ENCODE measurements at regions not wholly inside any gene's neighbourhood (a gene's known extent, or its start where the extent isn't known, plus 50 kb on each side); places are given as distances from the start of the nearest gene placed in this dataset.

- Mint-ChIP-seq H3K27ac (peak overlapping the region; percentile 61 to 76), H3K9me3 (peaks cover 5% of the 10 kb centered on the region), H3K4me3 (peak overlapping the region; percentile 68), H3K4me1 (ENCODE audit: low read depth in 2 of 2) (peaks cover 19 to 26% of the 10 kb centered on the region in 2 donors), H3K27me3 (no peaks in the 10 kb centered on the region), H3K36me3 (peaks cover 5% of the 10 kb centered on the region)
- ATAC-seq (peak; percentile 84 to 88), DNase-seq (ENCODE audit: low spot score) (no peak)
These were observed 347.9 kb downstream of the BCAT1 start for GRCh38 chr12:24600996-24601395.

DNA sequence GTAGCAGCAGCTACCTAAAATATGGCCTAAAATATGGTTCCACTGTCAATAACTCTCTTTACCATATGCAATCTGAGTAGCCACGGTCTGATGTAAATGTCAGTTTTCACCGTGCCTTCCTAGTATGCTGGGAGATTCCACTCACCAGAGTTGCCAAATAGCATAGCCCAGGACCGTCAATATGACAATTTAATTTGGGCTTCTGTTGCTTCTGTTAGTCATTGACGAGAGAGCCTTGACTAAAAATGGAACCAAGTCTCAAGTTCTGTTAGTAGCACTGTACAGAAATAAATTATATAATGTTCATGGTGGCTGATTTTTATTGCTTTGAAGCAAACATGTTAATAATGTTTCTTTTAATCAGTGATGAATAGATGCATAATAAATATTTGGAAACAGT, 348.4 kb downstream of the BCAT1 start:
- H3K27me3 Mint-ChIP-seq = no peaks in the 10 kb centered on the region
- ATAC-seq = peak; percentile 78 to 88
- H3K9me3 Mint-ChIP-seq = peaks cover 4% of the 10 kb centered on the region
- peaks cover 4% of the 10 kb centered on the region for H3K36me3 Mint-ChIP-seq
- peaks cover 18 to 23% of the 10 kb centered on the region in 2 donors for H3K4me1 Mint-ChIP-seq (ENCODE audit: low read depth in 2 of 2)
- no peak for DNase-seq (ENCODE audit: low spot score)
- peak overlapping the region; percentile 68 for H3K4me3 Mint-ChIP-seq
- H3K27ac Mint-ChIP-seq = peak overlapping the region; percentile 61 to 76

DNA sequence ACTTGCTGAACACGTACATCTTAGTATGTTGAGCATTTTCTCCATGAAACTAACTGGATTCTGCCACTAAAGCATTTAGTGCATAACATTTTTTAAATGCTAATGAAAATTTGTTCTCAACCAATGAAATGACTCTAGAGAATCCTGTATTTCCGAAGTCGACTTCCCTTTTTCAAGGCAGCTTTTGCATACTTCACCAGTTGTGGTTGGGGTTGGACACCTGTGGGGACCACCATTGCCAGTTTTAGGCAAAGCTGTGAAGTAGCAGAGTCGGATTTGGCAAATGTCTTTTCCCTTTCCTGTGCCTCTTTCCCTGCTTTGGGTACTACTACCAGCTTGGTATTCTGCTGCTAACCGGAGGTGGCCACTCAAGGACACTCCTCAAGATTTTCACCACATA, 349.2 kb downstream of the BCAT1 start:
- Mint-ChIP-seq H3K4me1 (ENCODE audit: low read depth in 2 of 2) (peaks cover 14 to 20% of the 10 kb centered on the region in 2 donors), H3K27me3 (peaks cover under 1 to 1% of the 10 kb centered on the region in 2 donors), H3K36me3 (no peaks in the 10 kb centered on the region), H3K4me3 (peak overlapping the region; percentile 30), H3K27ac (peak overlapping the region; percentile 61 to 76), H3K9me3 (no peaks in the 10 kb centered on the region)
- DNase-seq (ENCODE audit: low spot score) = no peak
- ATAC-seq = no peak

- ATAC-seq (no peak), DNase-seq (ENCODE audit: low spot score) (no peak)
- Mint-ChIP-seq H3K4me1 (ENCODE audit: low read depth in 2 of 2) (peaks cover 14 to 20% of the 10 kb centered on the region in 2 donors), H3K4me3 (no peak overlapping the region), H3K27ac (no peak overlapping the region), H3K27me3 (peaks cover 6 to 11% of the 10 kb centered on the region in 2 donors), H3K9me3 (no peaks in the 10 kb centered on the region), H3K36me3 (no peaks in the 10 kb centered on the region)
These were observed 351.3 kb downstream of the BCAT1 start for GRCh38 chr12:24597580-24597979.

DNA sequence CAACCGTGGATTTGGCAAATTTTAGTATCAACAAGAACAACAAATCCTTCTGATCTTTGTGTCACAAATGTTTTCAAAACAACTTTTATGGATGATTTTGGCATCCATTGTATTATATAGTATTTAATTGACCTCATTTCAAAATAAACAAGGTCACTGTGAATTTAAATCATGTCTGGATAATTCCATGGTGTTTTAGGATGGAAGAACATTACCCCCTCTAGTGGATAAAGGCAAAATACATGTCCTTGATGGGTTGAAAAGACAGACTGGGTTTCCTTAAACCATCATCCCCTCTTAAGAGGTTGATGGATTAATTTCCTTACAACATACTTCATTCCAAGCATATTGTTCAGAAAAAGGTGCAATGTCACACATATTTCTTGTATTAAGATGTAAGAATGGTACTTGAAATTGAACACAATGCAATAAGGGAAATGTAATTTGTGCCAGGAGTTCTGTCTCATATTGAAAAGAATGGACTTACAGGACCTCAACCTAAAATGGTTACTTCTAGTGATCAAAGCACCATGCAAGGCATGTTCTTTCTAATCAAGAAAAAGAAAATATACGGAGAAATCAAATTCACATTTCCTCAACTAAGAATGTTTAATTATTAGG, 352.0 kb downstream of the BCAT1 start:
- ATAC-seq (no peak), DNase-seq (ENCODE audit: low spot score) (no peak)
- Mint-ChIP-seq H3K4me1 (ENCODE audit: low read depth in 2 of 2) (peaks cover 14 to 20% of the 10 kb centered on the region in 2 donors), H3K9me3 (no peaks in the 10 kb centered on the region), H3K36me3 (no peaks in the 10 kb centered on the region), H3K4me3 (no peak overlapping the region), H3K27ac (no peak overlapping the region), H3K27me3 (peaks cover 6 to 13% of the 10 kb centered on the region in 2 donors)

DNA sequence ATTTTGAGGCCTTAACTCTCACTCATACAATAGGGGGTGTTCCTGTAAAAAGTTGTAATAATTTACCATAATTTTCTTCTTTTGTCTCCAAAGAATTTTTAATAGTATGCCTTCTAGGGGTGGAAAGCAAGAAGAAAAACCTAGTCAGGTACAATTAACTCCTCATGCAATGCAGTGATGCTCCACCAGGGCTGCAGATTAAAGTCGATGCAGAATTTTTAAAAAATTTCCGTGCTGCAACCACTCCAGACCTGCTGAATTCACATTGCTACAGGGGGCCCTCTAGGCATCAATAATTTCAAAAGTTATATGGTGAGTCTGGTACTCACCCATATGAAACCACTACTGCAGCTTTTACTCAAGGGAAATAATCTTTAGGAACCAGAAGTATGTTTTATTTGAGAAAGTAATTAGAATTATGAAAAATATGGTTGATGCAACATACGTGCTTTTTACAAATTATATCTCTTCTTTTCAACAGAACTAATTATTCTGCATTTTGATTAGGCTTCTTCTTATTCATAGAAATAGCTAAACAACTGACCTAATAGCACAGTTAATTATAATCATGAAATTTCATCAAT, 353.2 kb downstream of the BCAT1 start:
- Mint-ChIP-seq H3K27ac (no peak overlapping the region), H3K9me3 (no peaks in the 10 kb centered on the region), H3K36me3 (no peaks in the 10 kb centered on the region), H3K27me3 (peaks cover 6 to 20% of the 10 kb centered on the region in 2 donors), H3K4me3 (no peak overlapping the region), H3K4me1 (ENCODE audit: low read depth in 2 of 2) (peaks cover 10 to 16% of the 10 kb centered on the region in 2 donors)
- DNase-seq (ENCODE audit: low spot score) = no peak
- peak in 1 of 2 donors; percentile 34 for ATAC-seq

DNA sequence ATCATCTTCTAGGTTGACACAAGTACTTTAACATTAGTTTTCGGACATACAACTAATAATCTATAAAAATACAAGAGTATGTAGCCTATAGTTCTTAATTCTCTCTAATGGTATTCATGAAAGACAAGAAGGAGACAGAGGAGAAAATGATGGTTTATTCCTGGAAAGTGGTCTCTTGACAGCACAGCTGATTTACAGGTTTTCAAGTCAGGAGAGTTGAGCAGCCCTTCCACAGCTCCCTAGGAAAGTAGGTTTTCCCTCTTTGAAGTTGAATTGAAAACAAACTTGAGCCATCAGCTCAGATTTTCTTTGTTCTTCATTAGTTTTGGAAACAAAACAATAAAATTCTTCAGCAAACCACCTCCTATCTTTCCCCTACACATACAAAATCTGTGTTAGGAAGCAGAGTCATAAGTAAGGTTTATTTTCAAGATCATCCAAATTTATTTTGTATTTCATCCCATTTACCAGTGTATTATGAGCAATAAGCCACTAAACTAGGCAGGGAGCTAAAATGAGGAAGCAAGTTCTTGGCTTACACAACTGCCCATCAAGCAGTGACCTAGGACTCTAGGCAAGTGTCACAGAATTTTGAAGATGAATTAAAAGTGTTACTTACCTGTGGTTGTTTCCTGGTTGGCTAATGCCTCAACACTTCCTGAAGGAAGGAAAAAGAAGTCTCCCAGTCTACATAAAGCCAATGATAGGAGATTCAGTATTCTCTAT, 357.0 kb downstream of the BCAT1 start:
- no peak for ATAC-seq
- Mint-ChIP-seq H3K4me3 (no peak overlapping the region), H3K9me3 (no peaks in the 10 kb centered on the region), H3K27ac (no peak overlapping the region), H3K36me3 (no peaks in the 10 kb centered on the region), H3K4me1 (ENCODE audit: low read depth in 2 of 2) (peaks cover 0 to 4% of the 10 kb centered on the region in 2 donors), H3K27me3 (peaks cover 6 to 20% of the 10 kb centered on the region in 2 donors)
- DNase-seq (ENCODE audit: low spot score) = no peak

DNA sequence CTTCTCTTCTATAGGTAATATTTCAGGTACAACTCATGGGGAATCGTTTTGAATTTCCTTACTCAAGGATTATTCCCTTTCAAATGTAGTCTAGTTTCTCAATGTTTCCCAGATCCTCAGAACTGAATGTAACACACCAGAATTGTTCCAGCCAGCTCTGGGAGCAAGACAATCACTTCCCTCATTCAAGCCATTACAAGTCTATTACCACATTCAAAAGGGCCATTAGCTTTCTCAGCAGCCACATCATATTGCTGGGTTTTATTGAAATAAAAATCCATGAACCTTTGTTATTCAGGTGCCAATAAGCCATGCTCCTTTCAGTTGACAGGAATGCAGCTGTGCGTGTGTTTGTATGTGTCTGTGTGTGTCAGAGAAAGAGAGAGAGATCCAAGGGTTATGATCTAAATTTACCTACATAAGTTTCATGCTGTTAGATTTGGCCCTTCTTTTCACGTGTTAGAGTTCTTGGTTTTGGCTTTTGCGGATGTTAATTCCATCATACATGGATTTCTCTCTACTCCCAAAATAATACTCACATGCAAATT, 357.7 kb downstream of the BCAT1 start:
- H3K27ac Mint-ChIP-seq = no peak overlapping the region
- H3K9me3 Mint-ChIP-seq = no peaks in the 10 kb centered on the region
- H3K36me3 Mint-ChIP-seq = no peaks in the 10 kb centered on the region
- ATAC-seq (no peak), DNase-seq (ENCODE audit: low spot score) (no peak)
- peaks cover 6 to 20% of the 10 kb centered on the region in 2 donors for H3K27me3 Mint-ChIP-seq
- no peaks in the 10 kb centered on the region for H3K4me1 Mint-ChIP-seq (ENCODE audit: low read depth in 2 of 2)
- H3K4me3 Mint-ChIP-seq = no peak overlapping the region

DNA sequence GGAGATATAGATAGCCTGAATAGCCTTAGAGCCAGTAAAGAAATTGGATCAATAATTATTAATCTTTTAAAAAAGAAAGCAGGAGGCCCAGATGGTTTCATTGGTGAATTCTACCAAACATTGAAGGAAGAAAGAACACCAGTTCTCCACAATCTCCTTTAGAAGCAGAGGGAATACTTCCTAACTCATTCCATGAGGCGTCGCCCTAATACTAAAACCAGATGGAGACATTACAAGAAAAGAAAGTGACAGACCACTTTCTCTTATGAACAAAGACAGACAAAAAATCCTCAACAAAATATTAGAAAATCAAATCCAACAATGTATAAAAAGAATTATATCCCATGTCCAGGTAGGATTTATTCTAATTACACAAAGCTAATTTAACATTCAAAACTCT, 362.6 kb downstream of the BCAT1 start:
- Mint-ChIP-seq H3K9me3 (peaks cover 3% of the 10 kb centered on the region), H3K4me1 (ENCODE audit: low read depth in 2 of 2) (no peaks in the 10 kb centered on the region), H3K27me3 (peaks cover 0 to 5% of the 10 kb centered on the region in 2 donors), H3K36me3 (no peaks in the 10 kb centered on the region), H3K27ac (no peak overlapping the region), H3K4me3 (no peak overlapping the region)
- no peak for ATAC-seq
- no peak for DNase-seq (ENCODE audit: low spot score)

DNA sequence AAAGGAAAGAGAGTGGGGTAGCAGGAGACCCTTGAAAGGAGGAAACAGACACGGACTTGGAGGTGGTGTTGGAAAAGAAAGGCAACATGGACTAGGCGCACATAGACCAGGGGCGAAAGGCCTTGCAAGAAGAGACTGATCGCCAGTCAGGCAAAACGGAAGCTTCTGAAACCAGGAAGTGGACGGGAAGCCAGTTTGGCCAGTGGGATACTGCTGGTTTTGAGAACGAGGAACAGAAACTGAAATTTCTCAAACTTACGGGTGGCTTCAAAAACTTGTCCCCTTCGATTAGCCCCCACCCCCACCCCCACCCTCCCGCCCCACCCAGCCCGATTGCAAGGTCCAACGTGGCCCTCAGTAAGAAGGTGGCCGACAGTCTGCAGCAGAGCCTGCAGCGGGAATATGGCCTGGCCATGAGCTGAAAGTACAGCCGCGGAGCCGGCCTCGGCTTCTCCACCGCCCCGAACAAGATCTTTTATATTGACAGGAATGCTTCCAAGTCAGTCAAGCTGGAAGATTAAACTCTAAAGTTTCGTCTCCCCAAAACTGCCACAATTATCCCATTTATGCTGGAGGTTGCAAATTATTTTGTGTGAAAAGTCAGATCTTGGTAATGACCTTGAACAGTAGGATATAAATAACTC, 364.7 kb downstream of the BCAT1 start:
- peaks cover 12% of the 10 kb centered on the region for H3K9me3 Mint-ChIP-seq
- no peak overlapping the region for H3K4me3 Mint-ChIP-seq
- peaks cover 4% of the 10 kb centered on the region for H3K36me3 Mint-ChIP-seq
- no peak for DNase-seq (ENCODE audit: low spot score)
- H3K27me3 Mint-ChIP-seq = peaks cover 7% of the 10 kb centered on the region in 2 donors
- H3K27ac Mint-ChIP-seq = no peak overlapping the region
- no peak for ATAC-seq
- H3K4me1 Mint-ChIP-seq (ENCODE audit: low read depth in 2 of 2) = no peaks in the 10 kb centered on the region

- Mint-ChIP-seq H3K4me3 (no peak overlapping the region), H3K27me3 (peaks cover 7% of the 10 kb centered on the region in 2 donors), H3K36me3 (peaks cover 4% of the 10 kb centered on the region), H3K27ac (no peak overlapping the region), H3K4me1 (ENCODE audit: low read depth in 2 of 2) (no peaks in the 10 kb centered on the region), H3K9me3 (peaks cover 14% of the 10 kb centered on the region)
- no peak for ATAC-seq
- no peak for DNase-seq (ENCODE audit: low spot score)
These were observed 365.8 kb downstream of the BCAT1 start for GRCh38 chr12:24582954-24583601.

- DNase-seq (ENCODE audit: low spot score) (no peak), ATAC-seq (no peak)
- Mint-ChIP-seq H3K27ac (no peak overlapping the region), H3K27me3 (peaks cover 17 to 27% of the 10 kb centered on the region in 2 donors), H3K4me3 (no peak overlapping the region), H3K9me3 (peaks cover 14% of the 10 kb centered on the region), H3K36me3 (peaks cover 8% of the 10 kb centered on the region), H3K4me1 (ENCODE audit: low read depth in 2 of 2) (no peaks in the 10 kb centered on the region)
These were observed 374.4 kb downstream of the BCAT1 start for GRCh38 chr12:24574538-24574937.

- Mint-ChIP-seq H3K36me3 (peaks cover 8% of the 10 kb centered on the region), H3K27ac (no peak overlapping the region), H3K9me3 (peaks cover 9% of the 10 kb centered on the region), H3K27me3 (peaks cover 15 to 30% of the 10 kb centered on the region in 2 donors), H3K4me1 (ENCODE audit: low read depth in 2 of 2) (no peaks in the 10 kb centered on the region), H3K4me3 (no peak overlapping the region)
- DNase-seq (ENCODE audit: low spot score) (no peak), ATAC-seq (no peak)
These were observed 375.3 kb downstream of the BCAT1 start for GRCh38 chr12:24573621-24574020.

Data from natural killer cell treated with Interleukin-12 subunit alpha and Interleukin-12 subunit beta and Interleukin-15 and Interleukin-18, amount 100 ng/mL, for 72 hours (primary cell).